ENCODE measurements at regions not wholly inside any gene's neighbourhood (a gene's known extent, or its start where the extent isn't known, plus 50 kb on each side); places are given as distances from the start of the nearest gene placed in this dataset.
"Not testable (repeated sequence)": the region's sequence is repeated elsewhere in the genome, so short reads cannot be mapped to it uniquely, and the experiment has no call there.

GRCh38 chr18:51522338-51522737 is 324.9 kb upstream of the MEX3C start:
- no peak for DNase-seq (ENCODE audit: low spot score)

DNA sequence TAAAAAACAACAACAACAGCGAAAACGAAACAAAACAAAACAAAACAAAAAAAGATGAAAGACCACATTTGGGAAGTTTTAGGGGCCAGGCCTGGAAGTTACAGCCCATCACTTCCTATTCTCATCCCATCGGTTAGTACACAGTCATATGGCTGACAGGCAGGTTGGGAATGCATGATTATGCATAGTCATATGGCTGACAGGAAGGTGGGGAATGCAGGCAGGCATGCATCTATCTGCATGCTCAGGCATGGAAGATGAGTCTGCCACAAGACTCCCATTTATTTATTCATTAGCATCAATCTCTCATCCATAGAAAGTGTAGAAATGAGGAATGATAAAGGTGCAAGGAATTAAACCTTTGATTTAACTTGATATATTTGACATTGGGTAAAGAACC is 325.3 kb upstream of the MEX3C start:
- no peak for DNase-seq (ENCODE audit: low spot score)

DNA sequence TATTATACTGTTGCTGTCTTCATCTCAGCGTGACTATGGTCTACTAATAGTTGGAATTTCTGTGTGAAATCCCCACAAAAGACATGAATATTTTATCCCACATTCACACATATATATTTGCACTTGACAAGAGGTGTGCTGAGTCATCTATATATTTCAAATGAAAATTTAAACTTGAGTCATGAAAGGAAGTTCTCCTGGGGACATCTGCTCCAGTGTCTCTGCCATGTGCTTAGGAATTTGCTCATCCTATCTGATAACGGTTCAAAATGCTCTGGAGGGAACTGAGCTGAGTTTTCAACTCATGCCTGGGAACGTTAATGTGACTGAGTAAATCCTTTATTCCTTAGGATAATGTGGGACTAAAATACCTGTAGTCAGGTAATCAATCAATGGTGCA is 326.2 kb upstream of the MEX3C start:
- DNase-seq (ENCODE audit: low spot score), result no peak

DNA sequence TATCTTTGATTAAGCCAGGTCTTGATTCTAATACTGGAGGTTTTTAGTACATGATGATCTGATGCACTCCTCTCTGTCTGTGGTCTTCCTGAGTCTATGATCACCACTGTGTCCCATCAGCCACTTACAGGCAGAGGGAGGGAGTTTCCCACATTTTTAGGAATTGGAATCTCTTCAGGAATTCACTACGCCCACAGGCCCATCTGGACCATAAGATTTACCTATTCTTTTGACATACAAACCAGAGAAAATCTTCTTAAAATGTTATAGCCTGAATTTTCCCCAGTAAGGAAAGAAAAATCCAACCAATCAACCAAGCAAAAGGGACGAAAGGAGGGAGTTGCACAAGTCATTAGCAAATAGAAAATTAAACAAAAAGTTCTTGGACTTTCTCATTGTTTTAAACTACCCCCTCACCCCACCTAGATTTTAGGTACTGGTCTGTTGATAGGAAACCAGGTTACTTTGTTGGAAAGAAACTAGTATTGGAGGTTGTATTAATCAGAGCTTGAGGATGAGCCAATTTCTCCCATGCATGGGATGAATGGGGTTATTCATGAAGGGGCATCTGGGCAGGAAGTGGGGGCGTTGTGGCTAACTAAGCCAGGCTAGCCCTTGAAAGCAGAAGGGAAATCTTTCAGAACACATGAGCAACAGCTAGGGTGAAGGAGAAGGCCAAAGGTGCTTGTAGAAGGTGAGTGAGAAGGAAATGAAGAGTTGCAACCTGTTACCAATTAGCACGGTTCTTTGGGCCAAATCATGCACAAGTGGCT is 328.2 kb upstream of the MEX3C start:
- DNase-seq (ENCODE audit: low spot score), result no peak

DNA sequence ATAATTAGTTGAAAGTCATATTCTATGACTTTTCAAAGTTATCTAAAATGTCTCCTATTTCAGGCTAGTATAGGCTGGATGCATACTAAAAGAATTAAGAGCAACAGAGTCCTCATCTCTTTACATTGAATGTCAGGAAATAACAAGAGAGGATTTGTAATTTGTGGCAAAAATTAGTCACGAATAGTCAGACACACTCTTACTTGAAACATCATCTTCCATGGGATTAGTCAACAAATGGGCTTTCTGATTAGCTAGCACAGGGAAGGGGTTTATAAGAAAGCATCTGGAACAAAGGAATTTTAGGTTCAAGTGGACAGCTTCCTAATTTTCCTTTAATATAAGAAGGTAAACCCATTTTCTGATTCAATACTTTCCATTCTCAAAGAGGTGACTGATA is 330.3 kb upstream of the MEX3C start:
- no peak for DNase-seq (ENCODE audit: low spot score)

DNA sequence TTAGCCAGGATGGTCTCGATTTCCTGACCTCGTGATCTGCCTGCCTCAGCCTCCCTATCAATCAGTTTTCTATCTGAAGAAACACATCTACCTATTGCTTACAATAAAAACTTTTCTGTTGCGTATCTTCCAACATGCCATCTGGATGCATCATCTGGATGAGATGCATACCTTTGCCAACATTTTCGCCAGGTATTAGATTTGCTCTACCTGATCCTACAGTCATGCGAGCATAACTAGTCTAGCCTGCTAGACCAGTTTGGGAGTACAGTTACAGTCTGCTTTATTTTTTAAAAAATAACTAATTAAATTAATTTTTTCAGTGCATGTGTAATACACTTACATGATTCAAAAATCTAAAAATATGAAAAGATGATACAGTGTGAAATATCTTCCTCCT is 334.0 kb upstream of the MEX3C start:
- DNase-seq (ENCODE audit: low spot score), result no peak

DNA sequence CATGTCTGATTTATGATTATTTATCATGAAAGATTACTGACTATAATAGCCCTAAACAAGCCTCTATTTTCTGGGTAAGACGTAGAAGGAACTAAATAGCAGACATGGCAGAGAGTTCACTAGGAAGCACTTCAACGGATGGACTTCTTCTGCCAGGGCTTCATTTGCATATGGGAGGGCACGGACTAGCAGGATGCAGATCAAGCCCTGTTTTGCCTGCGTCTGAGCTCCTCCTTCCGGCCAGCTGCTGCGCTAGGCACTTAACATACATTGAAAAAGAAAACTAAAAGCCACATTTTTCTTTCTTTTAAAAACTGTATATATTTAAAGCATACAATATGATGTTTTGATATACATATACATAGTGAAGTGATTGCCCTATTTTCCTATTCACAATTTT is 340.0 kb upstream of the MEX3C start:
- DNase-seq (ENCODE audit: low spot score), result no peak

GRCh38 chr18:51540562-51540961 is 343.1 kb upstream of the MEX3C start:
- DNase-seq (ENCODE audit: low spot score), result no peak

GRCh38 chr18:51541230-51541629 is 343.7 kb upstream of the MEX3C start:
- no peak for DNase-seq (ENCODE audit: low spot score)

DNA sequence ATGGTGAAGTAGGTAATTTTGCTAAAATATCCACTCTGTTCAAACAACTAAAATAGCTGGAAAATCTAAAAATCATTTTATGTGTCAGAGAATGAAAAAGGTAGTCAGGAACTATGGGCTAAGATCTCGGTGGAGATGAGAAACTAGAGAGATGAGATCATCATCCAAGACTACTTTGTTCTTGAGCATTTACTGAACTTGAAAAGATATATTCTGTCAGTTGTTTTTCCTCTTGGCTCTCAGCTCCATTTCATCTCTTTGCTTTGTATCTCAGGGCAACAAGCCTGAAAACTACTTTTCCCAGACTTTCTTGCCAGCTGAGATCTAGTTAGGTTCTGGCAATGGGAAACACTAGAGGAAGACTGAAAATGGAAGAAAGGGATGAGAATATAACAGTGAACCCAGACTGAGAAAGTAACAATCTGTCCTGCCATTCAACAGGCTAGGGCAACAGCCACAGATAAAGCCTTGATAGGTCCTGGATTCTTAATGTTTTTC is 346.2 kb upstream of the MEX3C start:
- no peak for DNase-seq (ENCODE audit: low spot score)

DNA sequence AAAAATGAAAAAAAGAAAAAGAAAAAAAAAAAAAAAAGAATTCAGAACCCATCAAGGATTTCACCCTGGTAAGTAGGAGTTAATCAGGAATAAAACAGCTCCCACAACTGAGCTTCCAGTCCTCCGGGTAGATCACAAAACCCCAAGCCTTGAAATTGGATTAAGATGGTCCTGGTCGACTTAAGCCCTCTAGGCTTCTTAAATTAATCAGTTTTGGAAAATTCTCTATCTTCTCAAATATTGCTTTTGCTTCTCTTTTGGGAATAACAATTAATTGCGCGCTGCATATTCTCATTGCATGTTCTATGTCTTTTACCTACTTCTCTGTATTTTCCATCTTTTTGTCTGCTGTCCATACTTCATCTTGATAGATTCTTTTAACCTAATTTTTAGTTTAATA is 348.0 kb upstream of the MEX3C start:
- DNase-seq (ENCODE audit: low spot score), result no peak

- DNase-seq (ENCODE audit: low spot score), result no peak
Measured at GRCh38 chr18:51559198-51559901, 361.9 kb upstream of the MEX3C start.

DNA sequence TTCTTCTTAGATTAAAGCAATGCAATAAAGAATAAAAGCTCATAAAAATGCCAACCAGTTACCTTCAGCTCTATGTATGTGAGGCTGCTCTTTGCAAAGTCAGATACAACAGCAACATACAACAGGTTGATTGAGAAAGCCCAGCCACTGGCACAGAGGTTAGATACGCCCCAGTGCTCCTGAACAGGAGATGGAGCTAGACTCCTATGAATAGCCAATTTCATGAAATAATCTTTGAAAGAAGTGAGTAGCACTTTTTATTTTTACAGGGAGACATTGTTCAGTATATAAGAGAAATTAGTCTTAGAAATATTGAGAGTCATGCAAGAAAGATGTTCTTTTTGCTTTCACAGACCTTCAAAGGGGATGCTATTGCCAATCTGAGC is 362.4 kb upstream of the MEX3C start:
- no peak for DNase-seq (ENCODE audit: low spot score)

DNA sequence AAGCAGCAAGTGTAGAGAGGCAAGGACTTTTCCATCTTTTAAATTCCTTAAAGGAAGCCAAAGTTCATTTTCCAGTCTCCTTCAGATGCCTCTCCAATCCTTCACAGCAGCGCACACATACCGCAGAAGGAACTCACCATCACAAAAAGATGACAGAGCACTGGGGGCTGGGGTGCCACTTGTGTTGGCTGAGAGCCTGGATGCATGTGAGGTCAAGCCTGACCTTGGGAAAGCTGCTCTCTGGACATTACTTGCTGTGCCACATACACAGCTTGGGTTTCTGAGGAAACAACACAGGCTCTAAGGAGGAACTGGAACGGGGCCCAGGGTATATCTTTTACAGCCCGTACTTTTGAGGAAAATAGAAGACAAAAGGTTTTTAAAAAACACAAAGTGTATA is 364.3 kb upstream of the MEX3C start:
- DNase-seq (ENCODE audit: low spot score), result no peak

DNA sequence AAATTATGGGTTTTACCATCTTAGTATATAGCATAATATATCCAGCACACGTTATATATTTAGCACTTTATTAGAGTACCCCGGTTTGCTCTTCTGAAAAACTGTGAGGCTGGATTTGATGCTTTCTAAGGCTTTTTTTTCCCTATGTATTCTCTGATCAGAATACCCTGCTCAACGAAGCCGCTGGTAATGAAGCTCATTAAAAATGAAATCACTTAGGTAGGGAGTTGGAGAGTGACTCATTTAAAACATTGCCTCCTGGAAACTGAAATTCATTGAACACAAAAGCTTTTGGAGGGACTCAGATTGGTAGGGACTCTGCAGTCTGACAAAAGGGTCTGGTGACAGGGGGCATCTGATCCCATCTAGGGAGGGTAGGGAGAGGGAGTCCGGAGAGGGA is 365.4 kb upstream of the MEX3C start:
- no peak for DNase-seq (ENCODE audit: low spot score)

- DNase-seq (ENCODE audit: low spot score), result no peak
Measured at GRCh38 chr18:51563396-51563795, 365.9 kb upstream of the MEX3C start.

GRCh38 chr18:51568151-51568550 is 370.7 kb upstream of the MEX3C start:
- no peak for DNase-seq (ENCODE audit: low spot score)

DNA sequence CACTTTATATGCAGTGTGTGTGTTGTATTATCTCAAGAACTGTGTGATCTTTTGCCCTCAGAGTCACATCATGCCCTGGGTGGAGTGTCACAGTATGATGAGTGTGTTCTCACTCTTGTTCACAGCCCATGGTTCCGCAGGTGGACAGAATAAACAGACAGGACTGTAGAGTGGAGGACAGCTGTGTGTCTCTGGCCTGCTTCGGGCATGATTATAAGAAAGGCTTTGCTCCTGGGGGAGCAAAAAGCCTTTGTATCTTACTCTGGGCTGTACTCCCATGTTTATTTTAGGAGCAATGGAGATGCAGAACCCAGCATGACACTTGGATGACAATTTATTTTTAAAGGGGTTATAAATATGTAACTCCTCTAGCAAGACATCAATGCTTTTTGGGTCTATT is 371.7 kb upstream of the MEX3C start:
- DNase-seq (ENCODE audit: low spot score), result no peak

GRCh38 chr18:51569561-51569960 is 372.1 kb upstream of the MEX3C start:
- no peak for DNase-seq (ENCODE audit: low spot score)

DNA sequence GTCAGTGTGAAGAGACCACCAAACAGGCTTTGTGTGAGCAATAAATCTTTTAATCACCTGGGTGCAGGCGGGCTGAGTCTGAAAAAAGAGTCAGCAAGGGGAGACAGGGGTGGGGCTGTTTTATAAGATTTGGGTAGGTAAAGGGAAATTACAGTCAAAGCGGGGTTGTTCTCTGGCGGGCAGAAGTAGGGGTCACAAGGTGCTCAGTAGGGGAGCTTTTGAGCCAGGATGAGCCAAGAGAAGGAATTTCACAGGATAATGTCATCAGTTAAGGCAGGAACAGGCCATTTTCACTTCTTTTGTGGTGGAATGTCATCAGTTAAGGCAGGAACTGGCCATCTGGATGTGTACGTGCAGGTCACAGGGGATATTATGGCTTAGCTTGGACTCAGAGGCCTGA is 372.6 kb upstream of the MEX3C start:
- DNase-seq (ENCODE audit: low spot score), result not testable (repeated sequence)

DNA sequence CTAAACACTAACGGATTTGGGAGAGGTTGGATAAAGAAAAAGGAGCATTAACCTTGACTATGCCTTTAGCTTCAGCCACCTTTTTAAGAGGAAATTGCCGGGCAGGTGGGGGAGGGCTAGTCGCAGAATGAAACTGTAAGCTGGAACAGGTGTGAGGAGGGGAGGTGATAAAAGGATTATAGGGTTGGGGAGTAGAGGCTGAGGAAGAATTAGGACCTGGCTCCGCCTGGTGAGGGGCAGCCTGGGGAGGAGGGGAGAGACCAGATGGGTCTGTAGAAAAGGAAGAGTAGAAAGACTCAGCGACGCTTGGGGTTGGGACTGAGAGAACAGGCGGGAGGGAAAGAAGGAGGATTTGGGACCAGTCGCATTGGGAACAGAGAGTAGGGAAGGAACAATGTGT is 376.4 kb upstream of the MEX3C start:
- not testable (repeated sequence) for DNase-seq (ENCODE audit: low spot score)

DNA sequence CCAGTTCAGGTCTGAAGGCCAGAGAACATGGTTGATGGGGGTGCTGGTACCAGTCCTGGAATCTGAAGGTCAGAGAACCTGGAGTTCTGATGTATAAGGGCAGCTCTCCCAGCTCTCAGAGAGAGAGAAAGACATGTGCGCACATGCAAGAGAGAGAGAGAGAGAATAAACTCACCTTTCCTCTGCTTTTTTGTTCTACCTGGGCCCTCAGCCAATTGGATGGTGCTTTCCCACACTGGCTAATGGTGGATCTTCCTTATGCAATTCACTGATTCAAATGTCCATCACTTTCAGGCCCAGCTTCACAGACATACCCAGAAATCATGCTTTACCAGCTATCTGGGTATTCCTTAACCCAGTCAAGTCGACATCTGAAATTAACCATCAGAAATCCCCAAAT is 377.7 kb upstream of the MEX3C start:
- DNase-seq (ENCODE audit: low spot score), result no peak

- no peak for DNase-seq (ENCODE audit: low spot score)
Measured at GRCh38 chr18:51578406-51578980, 381.0 kb upstream of the MEX3C start.

All from CD4-positive, alpha-beta T cell treated with Interleukin-15 for 4 hours (primary cell).